ENCODE measurements at regions not wholly inside any gene's neighbourhood (a gene's known extent, or its start where the extent isn't known, plus 50 kb on each side); places are given as distances from the start of the nearest gene placed in this dataset.

GRCh38 chr2:41930807-41931566 lies 116.8 kb upstream of the PKDCC start:
- H3K4me3 ChIP-seq (replicated peaks; ENCODE audit: insufficient read depth, low read length), result no peak overlapping the region
- H3K27ac ChIP-seq (replicated peaks), result no peak overlapping the region
- TF ChIP-seq, protein P1, sequence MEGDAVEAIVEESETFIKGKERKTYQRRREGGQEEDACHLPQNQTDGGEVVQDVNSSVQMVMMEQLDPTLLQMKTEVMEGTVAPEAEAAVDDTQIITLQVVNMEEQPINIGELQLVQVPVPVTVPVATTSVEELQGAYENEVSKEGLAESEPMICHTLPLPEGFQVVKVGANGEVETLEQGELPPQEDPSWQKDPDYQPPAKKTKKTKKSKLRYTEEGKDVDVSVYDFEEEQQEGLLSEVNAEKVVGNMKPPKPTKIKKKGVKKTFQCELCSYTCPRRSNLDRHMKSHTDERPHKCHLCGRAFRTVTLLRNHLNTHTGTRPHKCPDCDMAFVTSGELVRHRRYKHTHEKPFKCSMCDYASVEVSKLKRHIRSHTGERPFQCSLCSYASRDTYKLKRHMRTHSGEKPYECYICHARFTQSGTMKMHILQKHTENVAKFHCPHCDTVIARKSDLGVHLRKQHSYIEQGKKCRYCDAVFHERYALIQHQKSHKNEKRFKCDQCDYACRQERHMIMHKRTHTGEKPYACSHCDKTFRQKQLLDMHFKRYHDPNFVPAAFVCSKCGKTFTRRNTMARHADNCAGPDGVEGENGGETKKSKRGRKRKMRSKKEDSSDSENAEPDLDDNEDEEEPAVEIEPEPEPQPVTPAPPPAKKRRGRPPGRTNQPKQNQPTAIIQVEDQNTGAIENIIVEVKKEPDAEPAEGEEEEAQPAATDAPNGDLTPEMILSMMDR (IDR thresholded peaks at IDR 0.05; ENCODE audit: insufficient read depth, low read length), result no peak
- TF ChIP-seq GABPA (IDR thresholded peaks at IDR 0.05; ENCODE audit: low read depth) (no peak), POLR2AphosphoS5 (IDR thresholded peaks at IDR 0.05; ENCODE audit: low read depth) (no peak), SPI1 (IDR thresholded peaks at IDR 0.05; ENCODE audit: borderline replicate concordance, low read depth) (no peak)
- TF ChIP-seq, protein P2, sequence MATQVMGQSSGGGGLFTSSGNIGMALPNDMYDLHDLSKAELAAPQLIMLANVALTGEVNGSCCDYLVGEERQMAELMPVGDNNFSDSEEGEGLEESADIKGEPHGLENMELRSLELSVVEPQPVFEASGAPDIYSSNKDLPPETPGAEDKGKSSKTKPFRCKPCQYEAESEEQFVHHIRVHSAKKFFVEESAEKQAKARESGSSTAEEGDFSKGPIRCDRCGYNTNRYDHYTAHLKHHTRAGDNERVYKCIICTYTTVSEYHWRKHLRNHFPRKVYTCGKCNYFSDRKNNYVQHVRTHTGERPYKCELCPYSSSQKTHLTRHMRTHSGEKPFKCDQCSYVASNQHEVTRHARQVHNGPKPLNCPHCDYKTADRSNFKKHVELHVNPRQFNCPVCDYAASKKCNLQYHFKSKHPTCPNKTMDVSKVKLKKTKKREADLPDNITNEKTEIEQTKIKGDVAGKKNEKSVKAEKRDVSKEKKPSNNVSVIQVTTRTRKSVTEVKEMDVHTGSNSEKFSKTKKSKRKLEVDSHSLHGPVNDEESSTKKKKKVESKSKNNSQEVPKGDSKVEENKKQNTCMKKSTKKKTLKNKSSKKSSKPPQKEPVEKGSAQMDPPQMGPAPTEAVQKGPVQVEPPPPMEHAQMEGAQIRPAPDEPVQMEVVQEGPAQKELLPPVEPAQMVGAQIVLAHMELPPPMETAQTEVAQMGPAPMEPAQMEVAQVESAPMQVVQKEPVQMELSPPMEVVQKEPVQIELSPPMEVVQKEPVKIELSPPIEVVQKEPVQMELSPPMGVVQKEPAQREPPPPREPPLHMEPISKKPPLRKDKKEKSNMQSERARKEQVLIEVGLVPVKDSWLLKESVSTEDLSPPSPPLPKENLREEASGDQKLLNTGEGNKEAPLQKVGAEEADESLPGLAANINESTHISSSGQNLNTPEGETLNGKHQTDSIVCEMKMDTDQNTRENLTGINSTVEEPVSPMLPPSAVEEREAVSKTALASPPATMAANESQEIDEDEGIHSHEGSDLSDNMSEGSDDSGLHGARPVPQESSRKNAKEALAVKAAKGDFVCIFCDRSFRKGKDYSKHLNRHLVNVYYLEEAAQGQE (IDR thresholded peaks at IDR 0.05; ENCODE audit: insufficient replicate concordance, low read depth), result no peak
- no peaks in the 10 kb centered on the region for H3K27me3 ChIP-seq (ENCODE audit: insufficient read depth, poor library complexity, severe bottlenecking)
- DNase-seq (ENCODE audit: low read depth in 1 of 2, low spot score in 1 of 2), result no peak

- no peak for TF ChIP-seq GABPA (IDR thresholded peaks at IDR 0.05; ENCODE audit: low read depth)
- no peak for TF ChIP-seq POLR2AphosphoS5 (IDR thresholded peaks at IDR 0.05; ENCODE audit: low read depth)
- no peak for TF ChIP-seq SPI1 (IDR thresholded peaks at IDR 0.05; ENCODE audit: borderline replicate concordance, low read depth)
- TF ChIP-seq, protein P2 (IDR thresholded peaks at IDR 0.05; ENCODE audit: insufficient replicate concordance, low read depth), result no peak
- TF ChIP-seq, protein P1 (IDR thresholded peaks at IDR 0.05; ENCODE audit: insufficient read depth, low read length), result no peak
- Histone ChIP-seq H3K4me3 (replicated peaks; ENCODE audit: insufficient read depth, low read length) (no peak overlapping the region), H3K27me3 (ENCODE audit: insufficient read depth, poor library complexity, severe bottlenecking) (no peaks in the 10 kb centered on the region), H3K27ac (replicated peaks) (no peak overlapping the region)
- no peak for DNase-seq (ENCODE audit: low read depth in 1 of 2, low spot score in 1 of 2)
These were observed 115.4 kb upstream of the PKDCC start for GRCh38 chr2:41932241-41933045.

GRCh38 chr2:41933046-41933420 lies 114.8 kb upstream of the PKDCC start:
- TF ChIP-seq GABPA (IDR thresholded peaks at IDR 0.05; ENCODE audit: low read depth) (no peak), SPI1 (IDR thresholded peaks at IDR 0.05; ENCODE audit: borderline replicate concordance, low read depth) (no peak), POLR2AphosphoS5 (IDR thresholded peaks at IDR 0.05; ENCODE audit: low read depth) (no peak)
- TF ChIP-seq, protein P1 (IDR thresholded peaks at IDR 0.05; ENCODE audit: insufficient read depth, low read length), result no peak
- TF ChIP-seq, protein P2 (IDR thresholded peaks at IDR 0.05; ENCODE audit: insufficient replicate concordance, low read depth), result no peak
- Histone ChIP-seq H3K4me3 (replicated peaks; ENCODE audit: insufficient read depth, low read length) (no peak overlapping the region), H3K27ac (replicated peaks) (no peak overlapping the region), H3K27me3 (ENCODE audit: insufficient read depth, poor library complexity, severe bottlenecking) (no peaks in the 10 kb centered on the region)
- no peak for DNase-seq (ENCODE audit: low read depth in 1 of 2, low spot score in 1 of 2)

All from HL-60 (cell line).